ENCODE measurements at regions not wholly inside any gene's neighbourhood (a gene's known extent, or its start where the extent isn't known, plus 50 kb on each side); places are given as distances from the start of the nearest gene placed in this dataset.

DNA sequence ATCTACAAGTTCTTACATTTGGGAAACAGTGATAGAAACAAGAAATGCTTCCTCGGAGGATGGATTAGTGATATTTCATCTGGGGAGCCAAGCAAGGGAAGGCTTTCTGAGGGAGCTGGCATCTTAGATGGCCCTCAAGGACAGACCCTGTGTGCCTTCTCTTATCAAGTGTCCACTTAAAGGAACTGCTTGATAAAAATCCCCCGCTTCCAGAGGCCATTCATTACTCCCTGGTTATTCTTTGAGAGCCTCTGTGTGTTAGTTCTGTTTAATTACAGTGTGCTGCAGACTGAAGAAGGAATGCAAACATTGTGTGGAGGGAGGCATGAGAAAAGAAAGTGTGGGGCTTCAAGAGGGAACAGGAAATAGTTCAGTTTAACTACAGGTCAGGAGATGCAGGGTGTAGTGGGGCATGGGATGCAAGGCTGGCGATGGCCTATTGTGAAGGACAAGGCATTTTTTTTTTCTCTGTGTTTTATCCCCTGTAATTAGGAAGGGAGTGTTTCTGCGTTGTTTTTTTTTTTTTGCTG, 145.4 kb downstream of the SNX10 start:
- H2BK15ac ChIP-seq (ENCODE audit: low read depth, low read length) = no peak overlapping the region
- H3K56ac ChIP-seq (ENCODE audit: extremely low read depth, insufficient read depth, low read length) = no peak overlapping the region
- H3K9me3 ChIP-seq (ENCODE audit: control insufficient read depth, insufficient read depth, low read length) = no peaks in the 10 kb centered on the region
- no peak overlapping the region for H3K23ac ChIP-seq (ENCODE audit: low read depth, low read length)
- ChIA-PET CTCF (no interaction called here), POLR2A (ENCODE audit: unreplicated experiment) (no interaction called here)
- no peak overlapping the region for H4K8ac ChIP-seq (ENCODE audit: low read depth in 2 of 2, low read length in 2 of 2)
- H2BK120ac ChIP-seq (ENCODE audit: low read depth, low read length) = no peak overlapping the region
- no peak overlapping the region for H3K14ac ChIP-seq (replicated peaks; ENCODE audit: low read depth, low read length)
- no peaks in the 10 kb centered on the region for H3K79me1 ChIP-seq (ENCODE audit: low read depth in 1 of 2, low read length in 2 of 2)
- no peak overlapping the region for H3K18ac ChIP-seq (ENCODE audit: low read depth, low read length)
- no peak overlapping the region for H3K4me2 ChIP-seq (ENCODE audit: low read depth, low read length)
- no peaks in the 10 kb centered on the region for H3K27me3 ChIP-seq (ENCODE audit: control insufficient read depth, insufficient read depth, low read length)
- BruUV-seq (replicated peaks) = no TSS peak
- no peaks in the 10 kb centered on the region for H3K9me1 ChIP-seq (ENCODE audit: insufficient read depth, low read length)
- in situ Hi-C loops (cut with MboI; ENCODE audit: low sequenced_read_pairs) = no loop called here
- no peak overlapping the region for H3K4me3 ChIP-seq (ENCODE audit: insufficient read depth, low read depth, low read length)
- H4K20me1 ChIP-seq (ENCODE audit: insufficient read depth, low read length) = no peaks in the 10 kb centered on the region
- ATAC-seq (ENCODE audit: low read depth) = no peak
- H3K4me1 ChIP-seq (ENCODE audit: control insufficient read depth, insufficient read depth, low read length) = no peaks in the 10 kb centered on the region
- no peak overlapping the region for H2AFZ ChIP-seq (replicated peaks; ENCODE audit: low read length, poor library complexity)
- TF ChIP-seq, protein P1, sequence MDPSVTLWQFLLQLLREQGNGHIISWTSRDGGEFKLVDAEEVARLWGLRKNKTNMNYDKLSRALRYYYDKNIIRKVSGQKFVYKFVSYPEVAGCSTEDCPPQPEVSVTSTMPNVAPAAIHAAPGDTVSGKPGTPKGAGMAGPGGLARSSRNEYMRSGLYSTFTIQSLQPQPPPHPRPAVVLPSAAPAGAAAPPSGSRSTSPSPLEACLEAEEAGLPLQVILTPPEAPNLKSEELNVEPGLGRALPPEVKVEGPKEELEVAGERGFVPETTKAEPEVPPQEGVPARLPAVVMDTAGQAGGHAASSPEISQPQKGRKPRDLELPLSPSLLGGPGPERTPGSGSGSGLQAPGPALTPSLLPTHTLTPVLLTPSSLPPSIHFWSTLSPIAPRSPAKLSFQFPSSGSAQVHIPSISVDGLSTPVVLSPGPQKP (IDR thresholded peaks at IDR 0.05; ENCODE audit: borderline replicate concordance, low read depth, low read length) = no peak
- no peak overlapping the region for H2AK5ac ChIP-seq (ENCODE audit: low read depth, low read length)
- intact Hi-C loops (cut with micrococcal nuclease) = no loop called here
- dilution Hi-C loops (cut with HindIII; ENCODE audit: low sequenced_read_pairs, unreplicated experiment) = no loop called here
- H2BK5ac ChIP-seq (ENCODE audit: low read depth, low read length, poor library complexity, severe bottlenecking) = no peak overlapping the region
- WGBS, 2 experiments (ENCODE audit: extremely low coverage in 2 of 2, insufficient read length in 1 of 2) = no CpG with 5 or more reads among the region's 4 CpGs
- no peak overlapping the region for H2BK20ac ChIP-seq (ENCODE audit: low read depth, low read length)
- no peak overlapping the region for H2AK9ac ChIP-seq (replicated peaks; ENCODE audit: low read depth, low read length, poor library complexity)
- no peak overlapping the region for H3K27ac ChIP-seq (ENCODE audit: insufficient read depth, low read length)
- no peak overlapping the region for H3K9ac ChIP-seq (ENCODE audit: low read depth, low read length)
- H4K91ac ChIP-seq (ENCODE audit: insufficient read depth, low read depth, low read length) = no peak overlapping the region
- no peak for DNase-seq
- H4K5ac ChIP-seq (ENCODE audit: low read depth, low read length) = no peak overlapping the region
- no peak overlapping the region for H3K4ac ChIP-seq (ENCODE audit: low read depth, low read length)
- no peaks in the 10 kb centered on the region for H3K36me3 ChIP-seq (ENCODE audit: control insufficient read depth, insufficient read depth, low read length)
